ENCODE measurements at regions not wholly inside any gene's neighbourhood (a gene's known extent, or its start where the extent isn't known, plus 50 kb on each side); places are given as distances from the start of the nearest gene placed in this dataset.

DNA sequence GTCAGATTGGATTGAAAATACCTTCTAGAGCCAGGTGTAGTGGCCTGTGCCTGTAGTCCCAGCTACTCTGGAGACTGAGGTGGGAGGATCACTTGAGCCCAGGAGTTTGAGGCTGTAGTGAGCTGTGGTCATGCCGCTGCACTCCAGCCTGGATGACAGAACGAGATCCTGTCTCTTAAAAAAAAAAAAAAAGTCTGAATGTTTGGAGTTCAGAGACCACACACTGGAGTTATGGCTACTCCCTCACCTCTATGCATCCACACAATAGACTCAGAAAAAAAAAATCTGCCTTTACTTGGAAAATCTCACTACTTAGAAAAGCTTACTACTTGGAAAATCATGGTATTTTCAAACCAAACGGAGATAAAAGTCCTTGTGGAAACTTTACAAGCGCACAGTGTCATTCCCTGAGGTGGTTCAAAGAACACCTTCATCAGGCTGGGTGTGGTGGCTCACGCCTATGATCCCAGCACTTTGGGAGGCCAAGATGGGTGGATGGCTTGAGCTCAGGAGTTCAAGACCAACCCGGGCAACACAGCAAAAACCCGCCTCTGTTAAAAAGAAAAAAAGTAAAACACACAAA lies 63.9 kb upstream of the PICALM start:
- H2AFZ ChIP-seq (ENCODE audit: low read depth): no peak overlapping the region
- ChIA-PET POLR2A (no interaction called here), CTCF (no interaction called here)
- no peaks in the 10 kb centered on the region for H4K20me1 ChIP-seq (ENCODE audit: insufficient read depth)
- no peaks in the 10 kb centered on the region for H3K79me2 ChIP-seq (ENCODE audit: insufficient read depth)
- H3K4me2 ChIP-seq: no peak overlapping the region
- no peak overlapping the region for H3K4me3 ChIP-seq (ENCODE audit: low read depth in 2 of 2, low read length in 1 of 2)
- H3F3A ChIP-seq (replicated peaks; ENCODE audit: insufficient read depth): no peaks in the 10 kb centered on the region
- no peak overlapping the region for H3K27ac ChIP-seq (ENCODE audit: low read depth in 2 of 2, low read length in 1 of 2)
- no peak overlapping the region for H3K9ac ChIP-seq
- no peaks in the 10 kb centered on the region for H3K9me2 ChIP-seq
- DNase-seq: no peak
- H3K27me3 ChIP-seq (ENCODE audit: insufficient read depth): no peaks in the 10 kb centered on the region
- no peaks in the 10 kb centered on the region for H3K36me3 ChIP-seq (replicated peaks in 1 of 2; ENCODE audit: control insufficient read depth in 1 of 2, insufficient read depth in 2 of 2, low read length in 1 of 2)
- no peaks in the 10 kb centered on the region for H3K9me3 ChIP-seq
- 91% methylated on average over 7 of the region's 7 CpGs for WGBS (ENCODE audit: low lambda C conversion rate)
- no peaks in the 10 kb centered on the region for H3K4me1 ChIP-seq (ENCODE audit: control insufficient read depth in 1 of 2, insufficient read depth in 2 of 2, low read depth in 1 of 2, low read length in 1 of 2)
- TF ChIP-seq NRF1 (IDR thresholded peaks at IDR 0.05; ENCODE audit: low read depth, low read length): no peak
- no peak for TF ChIP-seq ZBTB33 (IDR thresholded peaks at IDR 0.05; ENCODE audit: borderline replicate concordance, low read depth)
- TF ChIP-seq SMC3 (IDR thresholded peaks at IDR 0.05; ENCODE audit: low read depth, low read length): no peak
- TF ChIP-seq RFX5 (IDR thresholded peaks at IDR 0.05; ENCODE audit: low read length): no peak
- TF ChIP-seq YY1 (IDR thresholded peaks at IDR 0.05; ENCODE audit: low read depth): no peak
- TF ChIP-seq ELF1 (IDR thresholded peaks at IDR 0.05): no peak
- TF ChIP-seq RAD21 (IDR thresholded peaks at IDR 0.05; ENCODE audit: low read length): no peak
- TF ChIP-seq MXI1 (IDR thresholded peaks at IDR 0.05; ENCODE audit: low read depth, low read length): no peak
- no peak for TF ChIP-seq EP300 (IDR thresholded peaks at IDR 0.05; ENCODE audit: borderline replicate concordance in 1 of 2, low read depth in 1 of 2, low read length in 1 of 2)
- TF ChIP-seq, protein P1, sequence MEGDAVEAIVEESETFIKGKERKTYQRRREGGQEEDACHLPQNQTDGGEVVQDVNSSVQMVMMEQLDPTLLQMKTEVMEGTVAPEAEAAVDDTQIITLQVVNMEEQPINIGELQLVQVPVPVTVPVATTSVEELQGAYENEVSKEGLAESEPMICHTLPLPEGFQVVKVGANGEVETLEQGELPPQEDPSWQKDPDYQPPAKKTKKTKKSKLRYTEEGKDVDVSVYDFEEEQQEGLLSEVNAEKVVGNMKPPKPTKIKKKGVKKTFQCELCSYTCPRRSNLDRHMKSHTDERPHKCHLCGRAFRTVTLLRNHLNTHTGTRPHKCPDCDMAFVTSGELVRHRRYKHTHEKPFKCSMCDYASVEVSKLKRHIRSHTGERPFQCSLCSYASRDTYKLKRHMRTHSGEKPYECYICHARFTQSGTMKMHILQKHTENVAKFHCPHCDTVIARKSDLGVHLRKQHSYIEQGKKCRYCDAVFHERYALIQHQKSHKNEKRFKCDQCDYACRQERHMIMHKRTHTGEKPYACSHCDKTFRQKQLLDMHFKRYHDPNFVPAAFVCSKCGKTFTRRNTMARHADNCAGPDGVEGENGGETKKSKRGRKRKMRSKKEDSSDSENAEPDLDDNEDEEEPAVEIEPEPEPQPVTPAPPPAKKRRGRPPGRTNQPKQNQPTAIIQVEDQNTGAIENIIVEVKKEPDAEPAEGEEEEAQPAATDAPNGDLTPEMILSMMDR (IDR thresholded peaks at IDR 0.05): no peak
- TF ChIP-seq POLR2AphosphoS5 (IDR thresholded peaks at IDR 0.05; ENCODE audit: low read depth, low read length): no peak
- TF ChIP-seq FOXJ3 (CRISPR knock-in tag; IDR thresholded peaks at IDR 0.05): no peak
- TF ChIP-seq TEAD4 (IDR thresholded peaks at IDR 0.05; ENCODE audit: borderline replicate concordance, insufficient read depth): no peak
- no peak for TF ChIP-seq EZH2phosphoT487 (IDR thresholded peaks at IDR 0.05; ENCODE audit: borderline replicate concordance, low read depth)
- TF ChIP-seq, protein P2, sequence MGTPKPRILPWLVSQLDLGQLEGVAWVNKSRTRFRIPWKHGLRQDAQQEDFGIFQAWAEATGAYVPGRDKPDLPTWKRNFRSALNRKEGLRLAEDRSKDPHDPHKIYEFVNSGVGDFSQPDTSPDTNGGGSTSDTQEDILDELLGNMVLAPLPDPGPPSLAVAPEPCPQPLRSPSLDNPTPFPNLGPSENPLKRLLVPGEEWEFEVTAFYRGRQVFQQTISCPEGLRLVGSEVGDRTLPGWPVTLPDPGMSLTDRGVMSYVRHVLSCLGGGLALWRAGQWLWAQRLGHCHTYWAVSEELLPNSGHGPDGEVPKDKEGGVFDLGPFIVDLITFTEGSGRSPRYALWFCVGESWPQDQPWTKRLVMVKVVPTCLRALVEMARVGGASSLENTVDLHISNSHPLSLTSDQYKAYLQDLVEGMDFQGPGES (IDR thresholded peaks at IDR 0.05; ENCODE audit: low read depth, low read length): no peak
- TF ChIP-seq, protein P3, sequence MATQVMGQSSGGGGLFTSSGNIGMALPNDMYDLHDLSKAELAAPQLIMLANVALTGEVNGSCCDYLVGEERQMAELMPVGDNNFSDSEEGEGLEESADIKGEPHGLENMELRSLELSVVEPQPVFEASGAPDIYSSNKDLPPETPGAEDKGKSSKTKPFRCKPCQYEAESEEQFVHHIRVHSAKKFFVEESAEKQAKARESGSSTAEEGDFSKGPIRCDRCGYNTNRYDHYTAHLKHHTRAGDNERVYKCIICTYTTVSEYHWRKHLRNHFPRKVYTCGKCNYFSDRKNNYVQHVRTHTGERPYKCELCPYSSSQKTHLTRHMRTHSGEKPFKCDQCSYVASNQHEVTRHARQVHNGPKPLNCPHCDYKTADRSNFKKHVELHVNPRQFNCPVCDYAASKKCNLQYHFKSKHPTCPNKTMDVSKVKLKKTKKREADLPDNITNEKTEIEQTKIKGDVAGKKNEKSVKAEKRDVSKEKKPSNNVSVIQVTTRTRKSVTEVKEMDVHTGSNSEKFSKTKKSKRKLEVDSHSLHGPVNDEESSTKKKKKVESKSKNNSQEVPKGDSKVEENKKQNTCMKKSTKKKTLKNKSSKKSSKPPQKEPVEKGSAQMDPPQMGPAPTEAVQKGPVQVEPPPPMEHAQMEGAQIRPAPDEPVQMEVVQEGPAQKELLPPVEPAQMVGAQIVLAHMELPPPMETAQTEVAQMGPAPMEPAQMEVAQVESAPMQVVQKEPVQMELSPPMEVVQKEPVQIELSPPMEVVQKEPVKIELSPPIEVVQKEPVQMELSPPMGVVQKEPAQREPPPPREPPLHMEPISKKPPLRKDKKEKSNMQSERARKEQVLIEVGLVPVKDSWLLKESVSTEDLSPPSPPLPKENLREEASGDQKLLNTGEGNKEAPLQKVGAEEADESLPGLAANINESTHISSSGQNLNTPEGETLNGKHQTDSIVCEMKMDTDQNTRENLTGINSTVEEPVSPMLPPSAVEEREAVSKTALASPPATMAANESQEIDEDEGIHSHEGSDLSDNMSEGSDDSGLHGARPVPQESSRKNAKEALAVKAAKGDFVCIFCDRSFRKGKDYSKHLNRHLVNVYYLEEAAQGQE (IDR thresholded peaks at IDR 0.05; ENCODE audit: low read depth, low read length): no peak
- TF ChIP-seq TAF1 (IDR thresholded peaks at IDR 0.05; ENCODE audit: borderline replicate concordance, low read depth, low read length): no peak
- TF ChIP-seq RCOR1 (IDR thresholded peaks at IDR 0.05; ENCODE audit: low read length): no peak

Data from SK-N-SH (cell line).